Lung (tissue), 9 donors: ENCODE measurements at regions not wholly inside any gene's neighbourhood (a gene's known extent, or its start where the extent isn't known, plus 50 kb on each side); places are given as distances from the start of the nearest gene placed in this dataset.
A peak's percentile ranks its signal among the peaks of the same experiment; 100 is the strongest.
"Not testable (repeated sequence)": the region's sequence is repeated elsewhere in the genome, so short reads cannot be mapped to it uniquely, and the experiment has no call there.

Experiments
- ATAC-seq: fragments of 200-7000 bp; cut with Tn5 transposase; one replicate; pipeline ENCODE4 v1.9.1; 2020; ENCODE audit warnings: moderate number of reproducible peaks; ENCODE audit not compliant: insufficient read depth, low FRiP score
- DNase-seq, 3 donors: peaks; one replicate each; pipeline ENCODE4 v3.0.0-alpha.2; 2013 to 2017
- H3K27ac ChIP-seq, 2 donors: one replicate each; pipeline ENCODE4 v1.5.1; 2013; ENCODE audit warnings: mild to moderate bottlenecking in 2 of 2, moderate library complexity in 2 of 2, control low read depth in 1 of 2, inconsistent platforms in 1 of 2, low read depth in 1 of 2, low read length in 1 of 2
- H3K27me3 ChIP-seq, 3 donors: one replicate each; pipeline ENCODE4 v1.5.1; 2013; ENCODE audit warnings: low read length in 2 of 3; ENCODE audit not compliant: control insufficient read depth in 3 of 3, insufficient read depth in 3 of 3
- H3K36me3 ChIP-seq, 4 donors: one replicate each; pipeline ENCODE4 v1.5.1; 2013; ENCODE audit warnings: low read length in 4 of 4, mild to moderate bottlenecking in 1 of 4, moderate library complexity in 1 of 4; ENCODE audit not compliant: control insufficient read depth in 4 of 4, insufficient read depth in 4 of 4
- H3K4me1 ChIP-seq, 5 donors: one replicate each; pipeline ENCODE4 v1.5.1; 2013; ENCODE audit warnings: low read length in 5 of 5, mild to moderate bottlenecking in 2 of 5, moderate library complexity in 1 of 5; ENCODE audit not compliant: control insufficient read depth in 5 of 5, insufficient read depth in 5 of 5
- H3K4me3 ChIP-seq: one replicate; pipeline ENCODE4 v1.5.1; 2013; ENCODE audit warnings: mild to moderate bottlenecking, control low read depth, moderate library complexity
- H3K9ac ChIP-seq, 2 donors: one replicate each; pipeline ENCODE4 v1.5.1; 2013; ENCODE audit warnings: low read length in 2 of 2, control low read depth in 1 of 2; ENCODE audit not compliant: insufficient read depth in 1 of 2
- H3K9me3 ChIP-seq, 4 donors: one replicate each; pipeline ENCODE4 v1.5.1; 2013; ENCODE audit warnings: low read length in 3 of 4, mild to moderate bottlenecking in 1 of 4, moderate library complexity in 1 of 4; ENCODE audit not compliant: control insufficient read depth in 4 of 4, insufficient read depth in 3 of 4
- WGBS, 2 donors: extraction: QIAGEN DNeasy Blood & Tissue Kit; methylation state at CpG; one replicate each; pipeline ENCODE4 v1.1.7; 2013; 5-methylcytosine and 5-hydroxymethylcytosine counted together
- donor health status: Bipolar disorder and iron deficiency.
- donor health status: healthy.
- donor health status: DM: yes; HTN: yes; CAD: no.

- not testable (repeated sequence) for H3K4me1 ChIP-seq, DNase-seq, H3K9ac ChIP-seq, H3K4me3 ChIP-seq, H3K9me3 ChIP-seq, H3K27me3 ChIP-seq, H3K36me3 ChIP-seq, H3K27ac ChIP-seq, ATAC-seq
- 74 to 80% methylated on average over 3 of the region's 6 CpGs for WGBS, 2 donors
These were observed 83.2 kb downstream of the POTEB3 start for GRCh38 chr15:21357056-21357455.

- not testable (repeated sequence) for H3K9me3 ChIP-seq, H3K27me3 ChIP-seq, H3K4me1 ChIP-seq, H3K27ac ChIP-seq, H3K4me3 ChIP-seq, H3K36me3 ChIP-seq, ATAC-seq, H3K9ac ChIP-seq, DNase-seq
- WGBS, 2 donors = 58 to 80% methylated on average over 3 of the region's 6 CpGs
These were observed 84.4 kb downstream of the POTEB3 start for GRCh38 chr15:21355944-21356343.

GRCh38 chr15:21354597-21354996, 85.7 kb downstream of the POTEB3 start:
- not testable (repeated sequence) for ATAC-seq, H3K36me3 ChIP-seq, H3K4me1 ChIP-seq, H3K27ac ChIP-seq, H3K4me3 ChIP-seq, H3K9me3 ChIP-seq, DNase-seq, H3K27me3 ChIP-seq, H3K9ac ChIP-seq
- WGBS, 2 donors = 72 to 74% methylated on average over 3 to 6 of the region's 20 CpGs

- not testable (repeated sequence) for DNase-seq, H3K9me3 ChIP-seq
- WGBS, 2 donors = no CpG with 5 or more reads among the region's 40 CpGs
These were observed 87.5 kb downstream of the POTEB3 start for GRCh38 chr15:21352670-21353318.

GRCh38 chr15:21344960-21345359, 95.3 kb downstream of the POTEB3 start:
- not testable (repeated sequence) for H3K9ac ChIP-seq, ATAC-seq, H3K36me3 ChIP-seq, H3K27me3 ChIP-seq, H3K4me1 ChIP-seq, H3K9me3 ChIP-seq, H3K27ac ChIP-seq, H3K4me3 ChIP-seq
- WGBS, 2 donors = 23 to 50% methylated on average over 20 to 29 of the region's 47 CpGs
- DNase-seq = peak in 1 of 3 donors; percentile 6

More at GRCh38 chr15:21352670-21353318, 87.5 kb downstream of the POTEB3 start:
- H3K36me3 ChIP-seq, H3K27ac ChIP-seq, H3K4me3 ChIP-seq, H3K27me3 ChIP-seq, ATAC-seq, H3K9ac ChIP-seq, H3K4me1 ChIP-seq: not testable (repeated sequence)

GRCh38 chr15:21344500-21344899, 95.8 kb downstream of the POTEB3 start:
- H3K9me3 ChIP-seq, H3K27ac ChIP-seq, H3K9ac ChIP-seq, H3K36me3 ChIP-seq, ATAC-seq, H3K4me3 ChIP-seq, DNase-seq, H3K27me3 ChIP-seq, H3K4me1 ChIP-seq: not testable (repeated sequence)
- no CpG with 5 or more reads among the region's 41 CpGs for WGBS, 2 donors

GRCh38 chr15:21337028-21337427, 103.3 kb downstream of the POTEB3 start:
- H3K9me3 ChIP-seq, H3K27ac ChIP-seq, ATAC-seq, H3K4me1 ChIP-seq, H3K36me3 ChIP-seq, H3K27me3 ChIP-seq, DNase-seq, H3K4me3 ChIP-seq, H3K9ac ChIP-seq: not testable (repeated sequence)
- WGBS, 2 donors = no CpG with 5 or more reads among the region's 2 CpGs

- not testable (repeated sequence) for H3K27me3 ChIP-seq, H3K4me3 ChIP-seq, H3K27ac ChIP-seq, H3K4me1 ChIP-seq, H3K9me3 ChIP-seq, DNase-seq, H3K36me3 ChIP-seq, H3K9ac ChIP-seq
- peak; percentile 62 for ATAC-seq
- WGBS, 2 donors = 45 to 76% methylated on average over 10 to 20 of the region's 68 CpGs
These were observed 115.4 kb downstream of the POTEB3 start for GRCh38 chr15:21324720-21325460.
